Osteoblast (primary cell): ENCODE measurements at regions not wholly inside any gene's neighbourhood (a gene's known extent, or its start where the extent isn't known, plus 50 kb on each side); places are given as distances from the start of the nearest gene placed in this dataset.

ENCODE experiments used
- DNase-seq: peaks from one replicate; pipeline ENCODE4 v3.0.0; 2011; ENCODE audit warnings: low spot score, mixed read lengths; ENCODE audit not compliant: insufficient read length; ENCODE audit errors: missing footprints
- H2AFZ ChIP-seq: 2 replicates; pipeline ENCODE4 v1.6.0; 2011; ENCODE audit warnings: mild to moderate bottlenecking, low read length
- H3K27ac ChIP-seq: 2 replicates; pipeline ENCODE4 v1.5.1; 2011; ENCODE audit warnings: mild to moderate bottlenecking, low read depth, low read length, moderate library complexity
- H3K27me3 ChIP-seq: 2 replicates; pipeline ENCODE4 v1.6.0; 2012; ENCODE audit warnings: mild to moderate bottlenecking, control low read depth, inconsistent platforms, low read length, moderate library complexity; ENCODE audit not compliant: insufficient read depth
- H3K36me3 ChIP-seq: 2 replicates; pipeline ENCODE4 v1.5.1; 2011; ENCODE audit warnings: mild to moderate bottlenecking, low read length, control low read depth, moderate library complexity; ENCODE audit not compliant: insufficient read depth
- H3K4me1 ChIP-seq: 2 replicates; pipeline ENCODE4 v1.5.1; 2011; ENCODE audit warnings: mild to moderate bottlenecking, low read length, control low read depth, moderate library complexity; ENCODE audit not compliant: insufficient read depth
- H3K4me2 ChIP-seq: 2 replicates; pipeline ENCODE4 v1.6.0; 2011; ENCODE audit warnings: mild to moderate bottlenecking, low read length; ENCODE audit not compliant: insufficient read depth
- H3K4me3 ChIP-seq: fragments of 200-600 bp; sonication (generic); 3 replicates; pipeline ENCODE4 v1.5.1; 2012; ENCODE audit warnings: mild to moderate bottlenecking, low read length, inconsistent platforms; ENCODE audit not compliant: insufficient read depth
- H3K79me2 ChIP-seq: 2 replicates; pipeline ENCODE4 v1.6.0; 2012; ENCODE audit warnings: mild to moderate bottlenecking, low read length, control low read depth, inconsistent platforms; ENCODE audit not compliant: insufficient read depth
- H3K9me3 ChIP-seq: 2 replicates; pipeline ENCODE4 v1.5.1; 2011; ENCODE audit warnings: low read depth, low read length, control low read depth
- H4K20me1 ChIP-seq: 2 replicates; pipeline ENCODE4 v1.6.0; 2012; ENCODE audit warnings: mild to moderate bottlenecking, low read length, control low read depth; ENCODE audit not compliant: insufficient read depth
- TF ChIP-seq, protein P1 (sequence below): IDR thresholded peaks from 2 replicates; pipeline ENCODE4 v1.5.1; 2011; ENCODE audit warnings: mild to moderate bottlenecking, low read depth, low read length, moderate library complexity; ENCODE audit errors: extremely low read depth

DNA sequence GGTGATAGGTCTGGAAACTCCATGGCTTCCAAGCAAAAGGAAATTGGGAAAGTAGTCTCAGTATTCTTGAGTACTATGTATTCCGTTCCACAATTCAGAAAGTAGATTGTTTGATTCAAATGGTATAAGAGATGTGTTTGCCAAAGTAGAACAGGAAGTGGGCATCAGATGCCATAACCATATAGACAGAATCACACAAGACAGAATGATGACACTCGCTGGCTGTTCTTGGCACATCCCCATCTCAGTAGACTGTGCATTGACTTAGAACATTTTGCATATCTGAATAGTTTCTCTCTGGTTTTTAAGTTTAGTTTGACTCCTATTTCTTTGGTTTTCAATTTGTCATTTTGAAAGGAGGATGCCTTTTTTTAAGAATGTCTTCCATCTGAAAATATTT is 221.1 kb upstream of the RGS6 start:
- H3K79me2 ChIP-seq = peaks cover 18% of the 10 kb centered on the region
- H3K27ac ChIP-seq = peak overlapping the region; percentile 97
- H3K9me3 ChIP-seq = no peaks in the 10 kb centered on the region
- H3K4me2 ChIP-seq = peak overlapping the region; percentile 62
- peaks cover 34% of the 10 kb centered on the region for H3K36me3 ChIP-seq
- no peaks in the 10 kb centered on the region for H3K27me3 ChIP-seq
- no peak for DNase-seq
- H3K4me3 ChIP-seq = no peak overlapping the region
- peaks cover 60% of the 10 kb centered on the region for H3K4me1 ChIP-seq
- no peaks in the 10 kb centered on the region for H4K20me1 ChIP-seq
- no peak overlapping the region for H2AFZ ChIP-seq
- TF ChIP-seq, protein P1, sequence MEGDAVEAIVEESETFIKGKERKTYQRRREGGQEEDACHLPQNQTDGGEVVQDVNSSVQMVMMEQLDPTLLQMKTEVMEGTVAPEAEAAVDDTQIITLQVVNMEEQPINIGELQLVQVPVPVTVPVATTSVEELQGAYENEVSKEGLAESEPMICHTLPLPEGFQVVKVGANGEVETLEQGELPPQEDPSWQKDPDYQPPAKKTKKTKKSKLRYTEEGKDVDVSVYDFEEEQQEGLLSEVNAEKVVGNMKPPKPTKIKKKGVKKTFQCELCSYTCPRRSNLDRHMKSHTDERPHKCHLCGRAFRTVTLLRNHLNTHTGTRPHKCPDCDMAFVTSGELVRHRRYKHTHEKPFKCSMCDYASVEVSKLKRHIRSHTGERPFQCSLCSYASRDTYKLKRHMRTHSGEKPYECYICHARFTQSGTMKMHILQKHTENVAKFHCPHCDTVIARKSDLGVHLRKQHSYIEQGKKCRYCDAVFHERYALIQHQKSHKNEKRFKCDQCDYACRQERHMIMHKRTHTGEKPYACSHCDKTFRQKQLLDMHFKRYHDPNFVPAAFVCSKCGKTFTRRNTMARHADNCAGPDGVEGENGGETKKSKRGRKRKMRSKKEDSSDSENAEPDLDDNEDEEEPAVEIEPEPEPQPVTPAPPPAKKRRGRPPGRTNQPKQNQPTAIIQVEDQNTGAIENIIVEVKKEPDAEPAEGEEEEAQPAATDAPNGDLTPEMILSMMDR = no peak

DNA sequence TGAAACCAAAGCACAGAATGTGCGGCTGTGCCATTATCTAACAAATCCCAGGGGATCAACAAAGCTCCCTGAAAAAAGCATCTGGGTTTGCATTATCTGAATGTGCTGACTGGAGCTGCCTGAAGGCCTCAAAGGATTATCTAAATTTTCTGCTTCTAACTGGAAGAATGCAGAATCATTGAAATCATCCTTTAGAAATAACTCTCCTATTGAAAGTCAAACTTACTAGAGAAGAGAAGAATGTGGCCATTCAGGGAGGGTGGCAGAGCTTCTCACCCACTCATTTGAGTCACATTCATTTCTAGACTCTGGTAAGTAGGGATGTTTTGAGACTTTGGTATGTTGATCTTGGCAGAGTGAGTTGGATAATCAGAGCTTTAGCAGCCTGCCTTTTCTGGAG is 220.6 kb upstream of the RGS6 start:
- TF ChIP-seq, protein P1 = no peak
- H3K4me1 ChIP-seq = peaks cover 65% of the 10 kb centered on the region
- H3K27ac ChIP-seq = peak overlapping the region; percentile 97
- peak; percentile 59 for DNase-seq
- no peaks in the 10 kb centered on the region for H4K20me1 ChIP-seq
- H3K27me3 ChIP-seq = no peaks in the 10 kb centered on the region
- peaks cover 18% of the 10 kb centered on the region for H3K79me2 ChIP-seq
- H2AFZ ChIP-seq = no peak overlapping the region
- peaks cover 29% of the 10 kb centered on the region for H3K36me3 ChIP-seq
- peak overlapping the region; percentile 68 for H3K4me2 ChIP-seq
- H3K9me3 ChIP-seq = no peaks in the 10 kb centered on the region
- no peak overlapping the region for H3K4me3 ChIP-seq

DNA sequence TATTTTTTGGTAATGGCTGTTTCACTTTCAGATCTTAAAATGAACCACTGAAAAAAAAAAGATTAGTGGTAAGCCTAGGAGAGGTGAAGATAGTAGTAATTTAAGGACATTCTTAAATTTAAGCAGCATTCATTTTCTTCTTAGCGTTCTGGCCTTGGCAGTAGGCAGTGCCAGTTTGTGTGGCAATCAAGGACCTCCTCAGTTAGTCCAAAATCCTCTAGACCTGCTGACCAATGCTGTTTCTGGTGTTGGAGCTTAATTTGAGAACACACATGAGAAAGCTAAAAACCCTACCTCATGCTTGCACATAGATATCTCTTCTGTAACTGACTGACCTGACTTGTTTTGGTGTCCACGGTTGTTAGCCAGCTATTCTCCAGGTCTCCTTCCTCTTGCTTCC is 219.8 kb upstream of the RGS6 start:
- Histone ChIP-seq H3K36me3 (peaks cover 23% of the 10 kb centered on the region), H3K4me1 (peaks cover 67% of the 10 kb centered on the region), H3K27me3 (no peaks in the 10 kb centered on the region), H4K20me1 (no peaks in the 10 kb centered on the region), H3K4me2 (peak overlapping the region; percentile 68), H2AFZ (no peak overlapping the region), H3K79me2 (peaks cover 18% of the 10 kb centered on the region), H3K27ac (peak overlapping the region; percentile 97), H3K9me3 (no peaks in the 10 kb centered on the region), H3K4me3 (no peak overlapping the region)
- TF ChIP-seq, protein P1 = no peak
- DNase-seq = no peak

DNA sequence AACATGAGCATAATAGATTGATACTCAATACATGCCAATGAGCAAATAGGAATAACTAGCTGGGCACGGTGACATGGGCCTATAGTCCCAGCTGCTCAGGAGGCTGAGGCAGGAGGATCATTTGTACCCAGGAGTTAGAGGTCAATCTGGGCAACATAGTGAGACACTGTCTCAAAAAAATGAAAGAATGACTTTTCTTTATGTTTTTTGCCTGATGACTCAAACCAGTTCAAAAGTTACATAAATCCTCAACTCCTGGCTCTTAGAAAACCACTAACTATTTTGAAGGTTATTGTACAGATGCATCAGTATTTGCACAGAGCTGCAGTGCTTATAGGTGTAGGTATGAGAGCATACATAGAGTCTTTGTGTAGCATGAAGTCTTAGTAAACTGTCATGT is 219.2 kb upstream of the RGS6 start:
- H3K4me2 ChIP-seq = peak overlapping the region; percentile 51
- no peak for DNase-seq
- H3K4me3 ChIP-seq = no peak overlapping the region
- no peaks in the 10 kb centered on the region for H3K27me3 ChIP-seq
- peaks cover 22% of the 10 kb centered on the region for H3K36me3 ChIP-seq
- peak overlapping the region; percentile 97 for H3K27ac ChIP-seq
- H3K4me1 ChIP-seq = peaks cover 67% of the 10 kb centered on the region
- peaks cover 23% of the 10 kb centered on the region for H3K79me2 ChIP-seq
- H4K20me1 ChIP-seq = no peaks in the 10 kb centered on the region
- TF ChIP-seq, protein P1 = no peak
- no peak overlapping the region for H2AFZ ChIP-seq
- no peaks in the 10 kb centered on the region for H3K9me3 ChIP-seq
